Type B pancreatic cell (in vitro differentiated cells): ENCODE measurements at regions not wholly inside any gene's neighbourhood (a gene's known extent, or its start where the extent isn't known, plus 50 kb on each side); places are given as distances from the start of the nearest gene placed in this dataset.
A peak's percentile ranks its signal among the peaks of the same experiment; 100 is the strongest.

ENCODE experiments used
- DNase-seq: peaks from one replicate; pipeline ENCODE4 v3.0.0; 2021; ENCODE audit warnings: mixed read lengths; ENCODE audit not compliant: unreplicated experiment; ENCODE audit errors: extremely low spot score
- H3K27ac Mint-ChIP-seq: 2 replicates; pipeline ENCODE4 v1.8.0; 2021; ENCODE audit warnings: mild to moderate bottlenecking, mixed read lengths
- H3K27me3 Mint-ChIP-seq: 2 replicates; pipeline ENCODE4 v1.8.0; 2021; ENCODE audit warnings: mixed read lengths
- H3K36me3 Mint-ChIP-seq: 2 replicates; pipeline ENCODE4 v1.8.0; 2021; ENCODE audit warnings: mixed read lengths
- H3K4me1 Mint-ChIP-seq: one replicate; pipeline ENCODE4 v1.8.0; 2021; ENCODE audit warnings: mixed read lengths; ENCODE audit not compliant: unreplicated experiment
- H3K4me3 Mint-ChIP-seq: 2 replicates; pipeline ENCODE4 v1.8.0; 2021; ENCODE audit warnings: mild to moderate bottlenecking, mixed read lengths
- H3K9me3 Mint-ChIP-seq: 2 replicates; pipeline ENCODE4 v1.8.0; 2021; ENCODE audit warnings: mixed read lengths
- CTCF ChIP-seq: fragments of 200-600 bp; sonication (generic); conservative IDR thresholded peaks from 2 replicates; pipeline ENCODE4 v1.5.0; 2021; ENCODE audit warnings: antibody characterized with exemption, mild to moderate bottlenecking

GRCh38 chr10:3336673-3337293 lies 164.2 kb upstream of the PITRM1 start:
- no peak for TF ChIP-seq CTCF
- Mint-ChIP-seq H3K4me3 (no peak overlapping the region), H3K27me3 (peaks cover 8% of the 10 kb centered on the region), H3K4me1 (peaks cover 34% of the 10 kb centered on the region), H3K36me3 (no peaks in the 10 kb centered on the region), H3K9me3 (no peaks in the 10 kb centered on the region), H3K27ac (no peak overlapping the region)
- DNase-seq, result no peak

GRCh38 chr10:3333426-3333825 lies 160.8 kb upstream of the PITRM1 start:
- H3K9me3 Mint-ChIP-seq, result no peaks in the 10 kb centered on the region
- peaks cover 10% of the 10 kb centered on the region for H3K27me3 Mint-ChIP-seq
- DNase-seq, result no peak
- no peak overlapping the region for H3K27ac Mint-ChIP-seq
- no peak overlapping the region for H3K4me3 Mint-ChIP-seq
- TF ChIP-seq CTCF, result no peak
- H3K4me1 Mint-ChIP-seq, result peaks cover 31% of the 10 kb centered on the region
- H3K36me3 Mint-ChIP-seq, result no peaks in the 10 kb centered on the region

- Mint-ChIP-seq H3K9me3 (no peaks in the 10 kb centered on the region), H3K4me1 (peaks cover 26% of the 10 kb centered on the region), H3K27me3 (peaks cover 10% of the 10 kb centered on the region), H3K4me3 (no peak overlapping the region), H3K36me3 (no peaks in the 10 kb centered on the region), H3K27ac (no peak overlapping the region)
- no peak for DNase-seq
- TF ChIP-seq CTCF, result no peak
These were observed 159.2 kb upstream of the PITRM1 start for GRCh38 chr10:3331690-3332230.

GRCh38 chr10:3331187-3331586 lies 158.6 kb upstream of the PITRM1 start:
- Mint-ChIP-seq H3K4me3 (no peak overlapping the region), H3K27me3 (peaks cover 10% of the 10 kb centered on the region), H3K9me3 (no peaks in the 10 kb centered on the region), H3K36me3 (no peaks in the 10 kb centered on the region), H3K4me1 (peaks cover 26% of the 10 kb centered on the region), H3K27ac (no peak overlapping the region)
- no peak for DNase-seq
- no peak for TF ChIP-seq CTCF

GRCh38 chr10:3330663-3331062 lies 158.1 kb upstream of the PITRM1 start:
- Mint-ChIP-seq H3K27ac (peak overlapping the region; percentile 0), H3K4me1 (peaks cover 26% of the 10 kb centered on the region), H3K9me3 (no peaks in the 10 kb centered on the region), H3K4me3 (peak overlapping the region; percentile 29), H3K36me3 (no peaks in the 10 kb centered on the region), H3K27me3 (peaks cover 10% of the 10 kb centered on the region)
- DNase-seq, result no peak
- TF ChIP-seq CTCF, result no peak
